Hepatocyte (in vitro differentiated cells): ENCODE measurements at regions not wholly inside any gene's neighbourhood (a gene's known extent, or its start where the extent isn't known, plus 50 kb on each side); places are given as distances from the start of the nearest gene placed in this dataset.

Experiments
- DNase-seq: peaks from one replicate; pipeline ENCODE4 v3.0.0-alpha.2; 2016; ENCODE audit warnings: low spot score
- H2AFZ ChIP-seq: fragments of 200-600 bp; sonication (generic); 2 replicates; pipeline ENCODE4 v1.6.0; 2016; ENCODE audit warnings: antibody characterized with exemption, mild to moderate bottlenecking
- H3K27ac ChIP-seq: fragments of 200-600 bp; sonication (generic); 2 replicates; pipeline ENCODE4 v1.5.1; 2016; ENCODE audit warnings: mild to moderate bottlenecking
- H3K27me3 ChIP-seq: fragments of 200-600 bp; sonication (generic); 2 replicates; pipeline ENCODE4 v1.6.1; 2016
- H3K36me3 ChIP-seq: fragments of 200-600 bp; sonication (generic); replicated peaks from 2 replicates; pipeline ENCODE4 v1.5.1; 2016; ENCODE audit warnings: low read depth; ENCODE audit not compliant: insufficient read depth
- H3K4me1 ChIP-seq: fragments of 200-600 bp; sonication (generic); 2 replicates; pipeline ENCODE4 v1.5.1; 2016; ENCODE audit warnings: mild to moderate bottlenecking, moderate library complexity; ENCODE audit not compliant: insufficient read depth
- H3K4me2 ChIP-seq: fragments of 200-600 bp; sonication (generic); 2 replicates; pipeline ENCODE4 v1.6.0; 2016
- H3K4me3 ChIP-seq: fragments of 200-600 bp; sonication (generic); 2 replicates; pipeline ENCODE4 v1.5.1; 2016; ENCODE audit warnings: mild to moderate bottlenecking
- H3K79me2 ChIP-seq: fragments of 200-600 bp; sonication (generic); 2 replicates; pipeline ENCODE4 v1.6.0; 2017; ENCODE audit warnings: mild to moderate bottlenecking
- H3K9me2 ChIP-seq: fragments of 200-600 bp; sonication (generic); replicated peaks from 2 replicates; pipeline ENCODE4 v1.6.0; 2017; ENCODE audit warnings: mild to moderate bottlenecking; ENCODE audit not compliant: insufficient read depth
- H3K9me3 ChIP-seq: fragments of 200-600 bp; sonication (generic); 2 replicates; pipeline ENCODE4 v1.5.1; 2016; ENCODE audit warnings: low read depth, mild to moderate bottlenecking
- H4K20me1 ChIP-seq: fragments of 200-600 bp; sonication (generic); 2 replicates; pipeline ENCODE4 v1.6.0; 2016; ENCODE audit warnings: mild to moderate bottlenecking; ENCODE audit not compliant: insufficient read depth, poor library complexity, severe bottlenecking
- CTCF ChIP-seq: fragments of 200-600 bp; sonication (generic); IDR thresholded peaks from 2 replicates; pipeline ENCODE4 v1.5.1; 2016; ENCODE audit warnings: antibody characterized with exemption, mild to moderate bottlenecking; ENCODE audit not compliant: poor library complexity
- EZH2 ChIP-seq: fragments of 200-600 bp; sonication (generic); IDR thresholded peaks from 2 replicates; pipeline ENCODE4 v1.6.1; 2016; ENCODE audit warnings: antibody characterized with exemption, mild to moderate bottlenecking, borderline replicate concordance
- EZH2phosphoT487 ChIP-seq: fragments of 200-600 bp; sonication (generic); IDR thresholded peaks from one replicate; pipeline ENCODE4 v1.6.1; 2018; ENCODE audit warnings: antibody characterized with exemption, mild to moderate bottlenecking, low read depth, moderate library complexity; ENCODE audit not compliant: unreplicated experiment, severe bottlenecking
- WGBS: methylation state at CpG from one replicate; pipeline ENCODE4 v1.1.6; 2016; ENCODE audit warnings: low lambda C conversion rate; ENCODE audit errors: missing lambda C conversion rate; 5-methylcytosine and 5-hydroxymethylcytosine counted together

- no peaks in the 10 kb centered on the region for H4K20me1 ChIP-seq
- no peak for TF ChIP-seq CTCF
- TF ChIP-seq EZH2phosphoT487: no peak
- no peak for TF ChIP-seq EZH2
- no peak for DNase-seq
- no peaks in the 10 kb centered on the region for H3K4me1 ChIP-seq
- H3K4me2 ChIP-seq: no peak overlapping the region
- H3K4me3 ChIP-seq: no peak overlapping the region
- no peaks in the 10 kb centered on the region for H3K36me3 ChIP-seq
- H3K79me2 ChIP-seq: no peaks in the 10 kb centered on the region
- no peak overlapping the region for H3K27ac ChIP-seq
- H3K27me3 ChIP-seq: no peaks in the 10 kb centered on the region
- 89% methylated on average over 12 of the region's 12 CpGs for WGBS
- no peaks in the 10 kb centered on the region for H3K9me2 ChIP-seq
- H3K9me3 ChIP-seq: no peaks in the 10 kb centered on the region
- H2AFZ ChIP-seq: no peak overlapping the region
Observed at GRCh38 chr14:35988972-35989690, 163.0 kb downstream of the BRMS1L start.

GRCh38 chr14:35988550-35988949, 162.4 kb downstream of the BRMS1L start:
- no peak overlapping the region for H3K4me3 ChIP-seq
- no peaks in the 10 kb centered on the region for H3K27me3 ChIP-seq
- H3K4me2 ChIP-seq: no peak overlapping the region
- no peak for DNase-seq
- TF ChIP-seq EZH2: no peak
- TF ChIP-seq EZH2phosphoT487: no peak
- TF ChIP-seq CTCF: no peak
- H3K4me1 ChIP-seq: no peaks in the 10 kb centered on the region
- H4K20me1 ChIP-seq: no peaks in the 10 kb centered on the region
- H2AFZ ChIP-seq: no peak overlapping the region
- 93% methylated on average over 7 of the region's 7 CpGs for WGBS
- H3K79me2 ChIP-seq: no peaks in the 10 kb centered on the region
- H3K27ac ChIP-seq: no peak overlapping the region
- no peaks in the 10 kb centered on the region for H3K9me2 ChIP-seq
- no peaks in the 10 kb centered on the region for H3K9me3 ChIP-seq
- H3K36me3 ChIP-seq: no peaks in the 10 kb centered on the region

- H3K4me2 ChIP-seq: no peak overlapping the region
- no peaks in the 10 kb centered on the region for H3K4me1 ChIP-seq
- no peak for DNase-seq
- H3K27ac ChIP-seq: no peak overlapping the region
- H3K9me2 ChIP-seq: no peaks in the 10 kb centered on the region
- no peak overlapping the region for H2AFZ ChIP-seq
- no peaks in the 10 kb centered on the region for H4K20me1 ChIP-seq
- H3K27me3 ChIP-seq: no peaks in the 10 kb centered on the region
- no peak overlapping the region for H3K4me3 ChIP-seq
- no peaks in the 10 kb centered on the region for H3K36me3 ChIP-seq
- TF ChIP-seq EZH2 (no peak), CTCF (no peak), EZH2phosphoT487 (no peak)
- no peaks in the 10 kb centered on the region for H3K9me3 ChIP-seq
- no peaks in the 10 kb centered on the region for H3K79me2 ChIP-seq
- WGBS: 92% methylated on average over 3 of the region's 3 CpGs
Observed at GRCh38 chr14:35987731-35988130, 161.6 kb downstream of the BRMS1L start.

GRCh38 chr14:35986219-35986573, 160.1 kb downstream of the BRMS1L start:
- Histone ChIP-seq H2AFZ (no peak overlapping the region), H3K9me2 (no peaks in the 10 kb centered on the region), H3K27ac (no peak overlapping the region), H3K9me3 (no peaks in the 10 kb centered on the region), H3K79me2 (no peaks in the 10 kb centered on the region), H3K36me3 (no peaks in the 10 kb centered on the region), H4K20me1 (no peaks in the 10 kb centered on the region), H3K4me1 (no peaks in the 10 kb centered on the region), H3K4me3 (no peak overlapping the region), H3K27me3 (no peaks in the 10 kb centered on the region), H3K4me2 (no peak overlapping the region)
- TF ChIP-seq EZH2phosphoT487 (no peak), EZH2 (no peak), CTCF (no peak)
- no peak for DNase-seq
- 98% methylated on average over 2 of the region's 2 CpGs for WGBS
